HG03095 (cell line): ENCODE measurements at regions not wholly inside any gene's neighbourhood (a gene's known extent, or its start where the extent isn't known, plus 50 kb on each side); places are given as distances from the start of the nearest gene placed in this dataset.

Experiments used
- ATAC-seq: cut with Tn5 transposase; IDR thresholded peaks from one replicate; pipeline ENCODE4 v1.9.1; 2021; ENCODE audit warnings: moderate library complexity; ENCODE audit not compliant: unreplicated experiment

DNA sequence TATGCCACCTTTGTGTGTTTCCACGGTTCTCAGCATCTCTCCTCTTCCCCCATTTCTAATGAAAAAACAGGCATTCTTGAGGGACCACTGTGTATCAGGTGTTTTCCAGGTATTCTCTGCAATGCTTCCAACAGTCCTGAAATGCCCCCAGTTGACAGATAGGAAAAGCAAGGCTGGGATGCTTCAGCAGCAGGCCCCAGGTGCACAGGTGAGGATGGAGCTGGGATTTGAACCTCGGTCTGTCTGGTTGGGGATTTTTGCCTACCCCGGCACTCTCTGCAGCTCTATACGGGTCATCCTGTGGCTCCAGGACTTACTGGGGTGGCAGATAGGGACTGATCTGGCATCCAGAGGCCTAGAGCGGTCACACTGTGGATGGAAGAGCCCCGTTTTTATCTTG, 180.5 kb upstream of the GSE1 start:
- no peak for ATAC-seq

DNA sequence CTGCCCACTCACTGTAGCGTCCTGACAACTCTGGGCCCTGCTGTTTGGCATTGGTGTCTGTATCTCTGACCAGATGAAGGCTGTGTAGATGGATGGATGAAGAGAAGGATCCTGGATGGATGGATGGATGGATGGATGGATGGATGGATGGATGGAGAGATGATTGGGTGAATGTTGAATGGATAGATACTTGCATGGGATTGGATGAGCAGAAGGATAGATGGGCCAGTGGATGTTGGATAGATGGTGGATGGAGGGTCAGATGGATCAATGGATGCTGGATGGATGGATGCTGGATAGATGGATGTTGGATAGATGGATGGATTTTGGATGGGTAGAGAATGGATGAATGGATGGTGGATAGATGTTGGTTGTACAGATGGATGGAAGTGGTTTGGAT, 179.6 kb upstream of the GSE1 start:
- ATAC-seq: no peak

DNA sequence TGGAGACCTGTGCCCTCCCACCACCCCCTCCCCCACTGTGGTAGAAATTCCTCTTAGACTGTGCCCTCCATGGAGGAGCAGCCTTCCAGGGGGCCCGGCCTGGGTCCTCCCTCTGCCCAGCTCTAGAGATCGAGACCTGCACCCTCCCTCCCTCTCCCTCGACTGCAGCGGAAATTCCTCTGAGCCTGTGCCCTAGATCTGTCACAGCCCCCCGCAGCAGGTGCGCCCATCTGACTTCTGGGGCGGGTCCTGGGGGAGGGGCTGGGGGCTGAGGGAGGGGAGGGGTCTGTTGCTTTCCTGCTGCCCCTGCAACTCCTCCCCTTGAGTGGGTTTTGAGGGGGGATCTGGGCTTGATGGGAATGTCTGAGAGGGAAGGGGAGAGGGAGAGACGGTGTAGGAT, 177.8 kb upstream of the GSE1 start:
- ATAC-seq: no peak

DNA sequence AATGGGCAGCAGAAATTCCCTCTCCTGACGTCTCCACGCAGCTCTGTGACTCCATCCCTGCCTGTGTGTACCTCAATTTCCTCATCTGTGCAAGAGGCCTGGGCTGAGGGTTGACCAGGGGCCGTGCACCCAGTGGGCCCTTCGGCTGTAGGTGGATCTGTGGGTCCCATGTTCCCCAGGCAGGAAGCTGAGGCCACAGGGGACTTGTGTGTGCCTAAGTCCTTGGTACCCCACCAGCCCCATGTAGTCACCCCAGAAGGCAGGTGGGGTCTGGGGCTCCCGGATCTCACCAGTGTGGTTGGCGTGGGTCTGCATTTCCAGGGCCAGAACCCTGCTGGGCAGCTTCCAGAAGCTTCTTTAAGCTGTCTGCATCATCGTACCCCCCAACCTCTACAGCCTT, 177.4 kb upstream of the GSE1 start:
- no peak for ATAC-seq

DNA sequence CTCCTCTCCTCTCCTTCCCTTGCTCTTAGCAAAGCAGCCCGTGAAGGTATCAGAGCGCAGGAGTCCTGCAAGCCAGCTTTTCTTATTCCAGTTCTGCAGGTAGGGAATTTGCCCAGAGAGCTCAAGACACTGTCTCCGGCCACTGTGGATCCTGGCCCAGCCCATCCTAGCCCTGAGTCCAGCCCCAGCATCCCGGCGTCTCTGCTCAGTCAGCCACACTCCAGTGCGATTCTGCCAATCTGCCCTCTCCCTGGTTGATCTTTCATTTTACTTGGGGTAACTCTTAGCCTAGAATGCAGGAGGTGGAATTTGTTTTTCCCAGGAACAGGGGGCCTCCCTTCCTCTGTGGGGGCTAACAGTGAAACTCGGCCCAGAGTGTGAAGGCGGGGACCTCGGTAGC, 176.9 kb upstream of the GSE1 start:
- ATAC-seq: no peak

DNA sequence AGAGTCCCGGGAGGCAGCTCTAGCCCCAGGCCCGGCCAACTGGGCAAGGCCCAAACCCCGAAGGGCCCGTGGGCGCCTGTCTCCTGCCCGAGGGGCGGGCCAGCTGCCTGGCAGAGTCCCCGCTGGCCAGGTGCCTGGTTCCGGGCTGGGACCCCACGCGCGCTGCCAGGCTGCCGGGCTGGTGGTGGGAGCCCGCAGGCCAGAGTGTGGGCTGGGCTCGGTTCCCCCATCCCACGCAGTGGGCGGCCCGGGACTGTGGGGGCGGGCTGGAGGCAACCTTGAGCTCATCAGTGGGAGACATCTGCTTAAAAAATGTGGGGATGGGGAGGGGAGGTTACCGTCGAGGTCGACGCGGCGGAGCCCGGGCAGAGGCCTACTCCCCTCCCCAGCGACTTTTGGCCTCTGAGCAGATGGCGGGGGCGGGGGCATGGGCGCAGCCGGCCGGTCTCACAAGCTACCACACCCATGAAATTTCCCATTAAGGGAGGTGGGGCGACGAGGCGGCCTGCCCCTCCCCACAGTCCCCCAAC, 176.4 kb upstream of the GSE1 start:
- ATAC-seq: no peak

DNA sequence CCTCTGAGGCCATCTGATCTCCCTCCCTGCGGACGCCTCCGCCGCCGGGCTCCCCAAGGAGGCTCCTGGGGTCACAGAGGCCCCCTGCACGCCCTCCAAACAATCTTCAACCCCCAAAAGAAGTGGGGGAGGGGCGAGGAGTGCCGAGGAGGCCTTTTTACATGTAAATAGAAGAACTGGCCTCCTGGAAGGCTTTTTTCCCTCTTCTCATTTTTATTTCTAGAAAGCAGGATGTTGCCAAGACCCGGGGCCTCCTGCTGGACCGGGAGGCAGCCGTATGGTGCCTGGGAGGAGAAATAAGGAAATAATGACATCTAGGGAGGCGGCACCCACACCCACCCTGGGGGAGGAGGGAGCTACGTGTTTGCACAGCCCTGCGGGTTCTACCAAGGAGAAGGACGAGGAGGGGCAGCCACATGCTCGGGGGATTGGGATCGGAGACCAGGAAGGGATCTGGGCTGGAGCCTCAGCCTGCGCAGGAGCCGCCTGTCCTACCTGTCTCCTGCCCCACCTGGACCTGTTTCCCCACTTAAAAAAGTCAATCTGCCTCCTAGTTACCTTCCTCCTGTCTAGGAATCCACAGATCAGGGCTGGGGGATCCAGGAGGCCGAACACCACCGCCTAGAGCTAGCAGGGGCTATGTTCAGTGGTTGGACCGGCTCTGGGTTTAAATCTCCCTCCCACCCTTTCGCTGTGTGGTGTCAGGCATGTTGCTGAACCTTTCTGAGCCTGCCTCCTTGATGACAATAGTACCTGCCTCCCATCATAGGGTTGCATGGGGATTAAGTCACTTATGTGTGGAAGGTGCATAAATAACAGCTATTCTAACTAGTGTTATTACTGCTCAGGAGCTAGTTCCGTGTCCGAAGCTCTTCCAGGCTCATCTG, 175.7 kb upstream of the GSE1 start:
- no peak for ATAC-seq

DNA sequence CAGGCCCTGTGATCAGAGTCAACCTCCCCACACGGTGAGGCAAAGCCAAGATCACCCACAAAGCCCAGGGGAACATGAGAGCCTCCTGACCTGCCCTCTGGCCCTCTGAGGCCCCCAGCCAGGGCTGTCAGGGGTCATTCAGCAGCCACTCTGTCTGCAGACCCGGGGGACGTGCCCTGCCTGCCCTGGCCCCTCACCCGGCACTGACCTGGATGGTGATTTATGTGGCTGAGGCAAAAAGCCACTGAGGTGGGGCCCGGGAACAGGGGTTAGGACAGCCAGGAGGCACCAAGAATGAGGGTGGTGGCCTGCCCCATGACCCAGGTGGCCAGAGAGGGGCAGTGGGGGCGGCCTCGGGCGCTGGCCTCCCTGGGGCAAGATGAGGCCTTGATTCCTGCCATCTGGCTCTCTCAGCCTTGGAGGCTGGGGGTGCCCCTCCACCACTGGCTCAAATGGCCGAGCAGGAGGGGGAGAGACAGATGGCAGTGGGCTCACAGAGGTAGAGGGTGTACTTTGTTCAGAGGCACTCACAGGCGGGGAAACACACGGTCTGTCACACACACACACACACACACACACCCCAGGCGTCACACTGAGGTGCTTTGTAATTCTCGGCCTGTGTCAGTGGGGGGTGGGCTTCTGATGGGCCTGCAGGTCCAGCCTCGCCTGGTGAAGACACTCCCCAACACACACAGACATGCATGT, 174.0 kb upstream of the GSE1 start:
- ATAC-seq: no peak

DNA sequence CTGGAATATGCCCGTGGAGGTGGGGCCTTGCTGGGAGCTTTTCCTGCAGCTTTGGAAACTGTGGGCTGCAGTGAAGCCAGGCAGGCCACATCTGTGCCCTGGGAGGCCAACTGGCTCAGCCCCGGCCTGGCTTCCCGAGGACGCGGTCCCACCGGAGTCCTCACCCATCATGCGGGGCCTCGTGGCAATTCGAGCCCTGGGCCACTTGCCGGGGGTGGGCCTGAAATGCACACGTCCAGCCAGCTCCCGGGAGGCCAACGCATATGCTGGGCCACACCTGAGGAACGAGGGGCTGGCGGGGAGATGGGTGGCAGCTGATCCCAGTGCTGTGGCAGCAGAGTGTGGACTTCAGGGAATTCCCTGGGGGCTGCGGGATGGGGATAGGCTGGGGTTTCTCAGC, 172.4 kb upstream of the GSE1 start:
- no peak for ATAC-seq

DNA sequence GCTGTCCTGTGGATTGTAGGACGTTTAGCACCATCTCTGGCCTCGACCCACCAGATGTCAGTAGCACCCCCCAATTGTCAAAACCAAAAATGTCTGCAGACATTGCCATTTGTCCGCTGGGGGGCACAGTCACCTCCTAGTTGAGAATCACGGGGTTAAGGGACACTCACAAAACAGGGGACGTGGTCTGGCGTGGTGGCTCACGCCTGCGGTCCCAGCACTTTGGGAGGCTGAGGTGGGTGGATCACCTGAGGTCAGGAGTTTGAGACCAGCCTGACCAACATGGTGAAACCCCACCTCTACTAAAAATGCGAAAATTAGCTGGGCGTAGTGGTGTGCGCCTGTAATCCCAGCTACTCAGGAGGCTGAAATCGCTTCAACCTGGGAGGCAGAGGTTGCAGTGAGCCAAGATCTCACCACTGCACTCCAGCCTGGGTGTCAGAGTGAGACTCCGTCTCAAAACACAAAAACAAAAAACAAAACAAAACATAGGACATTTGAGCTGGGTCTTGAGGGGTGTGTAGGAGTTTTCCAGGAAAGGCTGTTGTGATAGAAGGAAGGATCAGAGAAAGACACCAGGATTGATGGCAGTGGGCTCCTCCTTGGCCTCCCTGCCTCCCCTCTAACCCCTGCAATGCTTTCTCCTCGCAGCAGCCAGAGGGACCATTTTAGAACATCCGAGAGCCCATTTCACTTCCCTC, 171.8 kb upstream of the GSE1 start:
- ATAC-seq: no peak

DNA sequence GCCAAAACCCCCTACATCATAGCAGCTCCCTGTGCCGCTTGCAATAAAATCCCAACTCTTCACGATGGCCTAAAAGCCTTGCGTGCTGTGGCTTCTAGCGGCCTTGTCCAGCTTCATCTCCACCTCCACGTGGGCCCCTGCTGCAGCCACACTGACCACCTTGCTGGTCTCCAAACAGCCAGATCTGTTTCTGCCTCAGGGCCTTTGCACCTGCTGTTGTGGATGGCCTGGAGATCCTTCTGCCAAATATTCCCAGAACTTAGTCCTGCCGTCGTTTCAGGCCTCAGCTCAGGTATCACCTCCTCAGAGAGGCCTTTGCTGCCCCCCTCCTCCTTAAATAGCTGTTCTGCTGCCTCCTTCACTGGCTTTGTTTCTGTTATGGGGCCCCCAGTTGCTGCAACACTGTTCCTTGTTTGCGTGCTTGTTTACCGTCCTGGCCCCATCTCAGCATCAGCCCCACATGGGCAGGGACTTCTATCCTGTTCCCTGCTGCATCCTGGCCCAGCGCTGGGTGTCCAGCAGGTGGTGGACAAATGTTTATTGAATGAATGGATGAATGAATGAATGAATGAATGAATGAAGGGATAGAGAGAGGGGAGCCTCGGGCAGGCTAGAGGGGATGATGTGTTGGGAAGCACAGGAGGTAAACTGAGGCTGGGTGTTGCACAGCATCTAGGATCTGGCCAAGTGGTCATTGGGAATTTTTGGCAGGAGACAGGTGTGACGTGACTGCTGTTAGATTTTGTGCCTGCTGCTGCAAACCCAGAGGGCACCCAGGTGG, 171.0 kb upstream of the GSE1 start:
- no peak for ATAC-seq

DNA sequence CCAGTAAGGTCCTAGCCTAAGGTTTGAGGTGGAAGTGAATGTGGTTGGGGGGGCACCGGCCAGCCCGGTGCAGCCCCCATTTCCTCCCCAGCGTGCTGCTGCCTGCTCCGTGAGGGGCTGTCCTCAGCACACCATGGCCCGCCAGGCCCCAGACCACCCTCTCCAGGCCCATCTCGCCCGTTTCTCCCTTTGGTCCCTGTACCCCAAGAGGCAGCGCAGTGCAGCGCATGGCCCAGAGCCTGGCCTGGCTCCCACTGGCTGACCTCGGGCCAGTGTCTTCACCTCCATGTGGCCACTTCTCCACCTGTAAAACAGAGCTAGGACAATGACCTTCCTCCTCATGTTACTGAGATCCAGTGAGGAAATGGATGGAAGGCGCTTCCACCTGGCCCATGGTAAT, 170.0 kb upstream of the GSE1 start:
- no peak for ATAC-seq

DNA sequence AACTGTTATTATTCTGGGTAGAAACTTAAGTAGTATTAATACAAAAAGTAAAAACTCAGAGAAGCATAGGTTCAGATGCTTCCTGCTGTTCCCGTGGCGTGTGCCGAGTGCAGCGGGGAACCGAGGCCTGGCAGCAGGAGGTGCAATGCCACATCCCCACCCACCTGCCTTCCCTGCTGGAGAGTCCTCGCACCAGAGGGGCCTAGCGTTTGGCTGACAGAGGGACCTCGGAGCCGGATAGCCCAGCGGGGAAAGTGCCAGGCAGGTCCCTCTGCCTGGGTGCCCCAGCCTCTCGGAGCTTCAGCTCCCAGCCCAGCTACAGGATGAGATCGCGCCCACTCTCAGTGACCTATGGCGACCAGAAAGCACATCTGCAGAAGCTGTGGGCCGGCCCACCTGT, 169.6 kb upstream of the GSE1 start:
- no peak for ATAC-seq

DNA sequence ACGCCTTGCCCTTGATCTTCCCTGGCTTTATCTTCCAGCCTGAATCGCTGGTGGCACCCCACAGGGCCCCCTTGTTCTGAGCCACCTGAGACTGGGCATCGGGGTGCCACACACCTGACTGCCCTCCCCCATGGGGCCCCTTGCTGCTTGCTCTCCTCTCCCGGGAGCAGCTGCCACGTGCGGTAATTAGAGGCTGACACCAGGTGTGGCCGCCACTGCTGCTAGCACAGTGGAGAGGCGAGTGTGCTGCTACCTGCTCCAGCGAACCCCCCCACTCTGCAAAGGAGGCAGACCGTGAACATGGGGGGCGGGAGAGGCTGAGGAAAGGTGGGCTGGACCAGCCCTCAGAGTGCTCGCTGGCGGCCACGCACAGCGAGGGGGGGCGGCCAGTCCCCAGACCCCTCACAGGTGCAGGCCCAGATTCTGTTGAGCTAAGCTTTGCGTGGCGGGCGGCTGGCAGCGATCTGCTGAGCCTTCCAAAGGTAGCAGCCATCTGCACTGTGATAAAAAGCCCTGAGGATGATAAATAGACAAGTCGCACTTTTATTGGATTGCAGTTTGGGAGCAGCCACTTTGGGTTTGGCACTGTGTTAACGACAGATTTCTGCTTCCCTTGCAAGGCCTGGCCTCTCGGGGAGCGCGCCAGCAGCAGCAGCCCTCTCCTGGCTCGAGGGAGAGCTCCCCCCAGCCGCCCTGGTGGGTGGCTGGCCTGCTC, 167.9 kb upstream of the GSE1 start:
- no peak for ATAC-seq

DNA sequence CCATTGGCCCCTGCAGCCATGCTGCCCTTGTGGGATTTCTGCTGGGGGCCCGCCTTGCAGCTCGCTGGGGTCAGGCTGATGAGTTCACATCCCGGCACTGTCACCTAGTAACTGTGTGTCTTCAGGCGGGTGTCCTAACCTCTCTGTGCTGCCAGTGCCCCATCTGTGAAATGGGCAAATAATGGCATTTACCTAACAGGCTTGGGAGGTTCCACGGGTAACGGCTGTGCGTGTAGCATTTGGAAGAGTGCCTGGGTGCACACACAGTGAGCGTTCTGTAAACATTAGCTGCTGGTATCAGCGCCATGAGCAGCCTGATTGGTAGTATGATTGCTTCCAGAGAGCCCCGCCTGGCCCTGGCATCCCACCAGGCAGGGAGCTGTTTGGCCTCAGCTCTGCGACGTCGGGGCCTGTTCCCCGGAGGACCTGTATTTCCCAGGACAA, 167.3 kb upstream of the GSE1 start:
- no peak for ATAC-seq

DNA sequence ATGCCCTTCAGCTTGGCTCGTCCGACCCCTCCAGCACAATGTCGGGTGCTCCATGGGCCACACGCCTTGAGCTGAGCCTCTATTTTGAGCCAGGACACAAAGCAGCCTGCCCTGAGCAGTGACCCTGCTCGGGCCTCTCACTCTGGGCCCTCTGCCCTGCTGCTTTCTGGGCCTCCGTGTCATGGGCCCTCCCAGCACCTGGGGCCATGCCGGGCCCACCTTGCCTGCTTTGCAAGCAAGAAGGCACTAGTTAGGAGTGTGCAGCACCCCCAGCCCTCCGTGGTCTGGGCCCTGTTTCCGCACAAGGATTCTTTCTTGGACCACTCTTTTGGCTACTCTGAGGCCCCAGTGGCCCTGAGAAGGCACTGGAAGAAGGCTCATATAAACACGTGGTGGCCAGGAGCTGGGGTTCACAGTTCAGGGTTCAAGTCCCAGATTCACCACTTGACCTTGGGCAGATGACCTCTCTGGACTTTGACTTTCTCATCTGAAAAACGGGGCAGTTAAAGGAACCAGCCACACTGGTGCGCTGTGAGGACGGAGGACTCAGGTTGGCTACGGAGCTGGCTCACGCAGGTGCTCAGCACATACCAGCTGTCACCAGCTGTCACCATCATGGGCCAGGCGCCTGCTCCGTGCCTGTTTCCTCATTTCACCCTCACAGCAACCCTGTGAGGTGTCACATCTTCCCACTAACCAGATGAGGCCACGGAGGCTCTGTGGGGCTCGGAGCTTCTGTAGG, 166.0 kb upstream of the GSE1 start:
- ATAC-seq: no peak

DNA sequence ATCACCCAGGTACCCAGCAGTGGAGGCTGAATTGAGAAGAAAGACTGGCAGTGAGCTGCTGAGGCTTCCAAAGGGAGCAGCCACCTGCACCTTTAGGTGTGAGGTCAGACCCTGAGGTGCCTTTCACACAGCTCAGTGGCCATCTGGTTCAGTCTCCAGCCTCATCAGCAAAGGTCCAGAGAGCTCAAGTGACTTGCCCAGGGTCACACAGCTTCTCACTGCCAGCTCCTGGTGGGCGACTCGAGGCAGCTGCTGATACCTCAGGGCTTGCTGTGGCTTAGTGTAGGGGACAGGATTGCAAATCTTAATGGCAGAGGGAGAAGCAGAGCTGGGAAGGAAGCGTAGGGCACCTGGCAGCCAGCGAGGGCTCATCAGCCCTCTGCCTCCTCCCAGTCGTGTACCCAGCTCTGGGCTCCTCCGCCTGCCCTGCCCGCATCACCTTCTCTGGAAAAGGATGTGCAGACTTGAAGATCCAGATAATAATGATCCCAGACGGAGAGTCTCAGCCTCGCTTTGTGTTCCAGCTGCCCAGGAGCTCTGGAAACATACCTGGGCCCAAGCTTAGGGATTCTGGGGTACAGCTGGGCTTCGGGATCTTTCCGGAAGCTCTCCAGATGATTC, 165.3 kb upstream of the GSE1 start:
- no peak for ATAC-seq

DNA sequence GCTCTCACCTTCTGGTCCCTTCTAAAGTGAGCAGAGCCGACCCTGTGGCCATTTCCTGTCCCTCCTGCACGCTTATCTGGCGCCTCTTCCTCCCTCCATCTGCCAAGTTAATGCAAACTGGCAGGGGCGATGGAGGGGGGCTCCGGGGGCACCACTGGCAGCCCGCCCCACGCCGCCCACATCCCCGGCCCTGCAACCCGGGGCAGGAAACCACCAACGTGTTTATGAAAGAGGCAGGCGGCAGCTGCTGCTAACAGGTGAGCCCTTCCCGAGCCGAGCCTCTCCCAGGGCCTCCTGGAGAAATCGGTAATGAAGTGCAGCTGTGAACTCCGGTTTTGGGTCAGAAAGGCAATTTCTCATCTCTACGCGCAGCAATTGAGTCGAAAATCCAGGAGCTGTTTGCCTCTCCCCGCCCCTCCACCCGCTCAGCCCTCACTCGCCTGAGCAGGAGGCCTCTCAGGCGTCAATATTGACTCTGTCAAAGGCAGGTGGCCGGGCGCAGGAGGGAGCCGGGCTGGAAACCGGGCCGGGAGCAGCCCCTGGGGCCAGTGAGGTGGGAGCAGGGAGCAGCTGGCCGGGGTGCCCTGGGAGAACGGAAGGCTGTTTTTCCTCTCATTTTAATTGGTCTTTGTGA, 164.4 kb upstream of the GSE1 start:
- no peak for ATAC-seq
